ENCODE measurements at regions not wholly inside any gene's neighbourhood (a gene's known extent, or its start where the extent isn't known, plus 50 kb on each side); places are given as distances from the start of the nearest gene placed in this dataset.

- in situ Hi-C loops (cut with MboI; ENCODE audit: low sequenced_read_pairs, unreplicated experiment) = no loop called here
- no peak for TF ChIP-seq CTCF (IDR thresholded peaks at IDR 0.05; ENCODE audit: borderline replicate concordance, control extremely low read depth, extremely low read depth, insufficient read depth, missing control alignments)
- no peak for DNase-seq (ENCODE audit: low spot score)
Measured at GRCh38 chr16:35628976-35629375, 2169.6 kb downstream of the TP53TG3F start.

- TF ChIP-seq CTCF (IDR thresholded peaks at IDR 0.05; ENCODE audit: borderline replicate concordance, control extremely low read depth, extremely low read depth, insufficient read depth, missing control alignments) = no peak
- DNase-seq (ENCODE audit: low spot score) = no peak
- in situ Hi-C loops (cut with MboI; ENCODE audit: low sequenced_read_pairs, unreplicated experiment) = no loop called here
Measured at GRCh38 chr16:35631261-35631945, 2172.0 kb downstream of the TP53TG3F start.

GRCh38 chr16:35636480-35637230, 2177.2 kb downstream of the TP53TG3F start:
- in situ Hi-C loops (cut with MboI; ENCODE audit: low sequenced_read_pairs, unreplicated experiment) = no loop called here
- TF ChIP-seq CTCF (IDR thresholded peaks at IDR 0.05; ENCODE audit: borderline replicate concordance, control extremely low read depth, extremely low read depth, insufficient read depth, missing control alignments) = no peak
- no peak for DNase-seq (ENCODE audit: low spot score)

- DNase-seq (ENCODE audit: low spot score) = no peak
- in situ Hi-C loops (cut with MboI; ENCODE audit: low sequenced_read_pairs, unreplicated experiment) = no loop called here
- TF ChIP-seq CTCF (IDR thresholded peaks at IDR 0.05; ENCODE audit: borderline replicate concordance, control extremely low read depth, extremely low read depth, insufficient read depth, missing control alignments) = no peak
Measured at GRCh38 chr16:35637683-35638082, 2178.3 kb downstream of the TP53TG3F start.

- no peak for DNase-seq (ENCODE audit: low spot score)
- in situ Hi-C loops (cut with MboI; ENCODE audit: low sequenced_read_pairs, unreplicated experiment) = no loop called here
- TF ChIP-seq CTCF (IDR thresholded peaks at IDR 0.05; ENCODE audit: borderline replicate concordance, control extremely low read depth, extremely low read depth, insufficient read depth, missing control alignments) = no peak
Measured at GRCh38 chr16:35639233-35640205, 2180.1 kb downstream of the TP53TG3F start.

GRCh38 chr16:35642322-35642835, 2183.0 kb downstream of the TP53TG3F start:
- TF ChIP-seq CTCF (IDR thresholded peaks at IDR 0.05; ENCODE audit: borderline replicate concordance, control extremely low read depth, extremely low read depth, insufficient read depth, missing control alignments) = no peak
- in situ Hi-C loops (cut with MboI; ENCODE audit: low sequenced_read_pairs, unreplicated experiment) = no loop called here
- no peak for DNase-seq (ENCODE audit: low spot score)

Data from GM13976 (cell line).